B cell (primary cell): ENCODE measurements at regions not wholly inside any gene's neighbourhood (a gene's known extent, or its start where the extent isn't known, plus 50 kb on each side); places are given as distances from the start of the nearest gene placed in this dataset.

Experiments
- ATAC-seq: fragments of 200-7000 bp; cut with Tn5 transposase; one replicate; pipeline ENCODE4 v1.10.0; 2021; ENCODE audit warnings: low read depth, mild to moderate bottlenecking, moderate number of reproducible peaks, moderate library complexity
- CTCF ChIA-PET: fragments of 350-600 bp; sonication (Branson Sonifier 250); formaldehyde crosslinking; loops from one replicate; lab custom pipeline; 2021; ENCODE audit warnings: antibody characterized with exemption, inconsistent platforms; lab: Charles Lee
- POLR2A ChIA-PET: fragments of 350-600 bp; sonication (Branson Sonifier 250); formaldehyde crosslinking; loops from one replicate; lab custom pipeline; 2021; ENCODE audit warnings: antibody characterized with exemption; lab: Charles Lee
- DNase-seq: peaks from one replicate; pipeline ENCODE4 v3.0.0; 2013
- H2AFZ ChIP-seq: 2 replicates; pipeline ENCODE4 v1.6.1; 2012; ENCODE audit warnings: mild to moderate bottlenecking, low read depth, low read length; ENCODE audit not compliant: insufficient read depth, poor library complexity, severe bottlenecking
- H3K27ac ChIP-seq, 2 donors: 1 replicate in 1 of 2; 2 replicates in 1 of 2; pipeline ENCODE4 v1.5.1; 2012 to 2013; ENCODE audit warnings: low read length in 2 of 2, mild to moderate bottlenecking in 2 of 2, moderate library complexity in 1 of 2
- H3K27me3 ChIP-seq, 4 experiments: fragments of 200-600 bp in 1 of 4; sonication (generic) in 1 of 4; replicated peaks in 1 of 4; 1 replicate in 2 of 4; 2 replicates in 2 of 4; pipeline versions ENCODE4 v1.6.1 to v1.7.0; 2013 to 2016; ENCODE audit warnings: low read length in 3 of 4, mild to moderate bottlenecking in 2 of 4, mixed read lengths in 1 of 4, moderate library complexity in 1 of 4; ENCODE audit not compliant: insufficient read depth in 4 of 4, control insufficient read depth in 3 of 4; ENCODE audit errors: control extremely low read depth in 1 of 4
- H3K36me3 ChIP-seq, 2 experiments: replicated peaks in 1 of 2; 1 replicate in 1 of 2; 2 replicates in 1 of 2; pipeline versions ENCODE4 v1.6.1 to v1.7.1; 2013; ENCODE audit warnings: low read length in 1 of 2; ENCODE audit not compliant: insufficient read depth in 2 of 2, control insufficient read depth in 1 of 2; ENCODE audit errors: control extremely low read depth in 1 of 2, extremely low read depth in 1 of 2
- H3K4me1 ChIP-seq, 2 donors: fragments of 200-600 bp in 1 of 2; sonication (generic) in 1 of 2; 1 replicate in 1 of 2; 2 replicates in 1 of 2; pipeline versions ENCODE4 v1.5.1 to v1.6.1; 2013 to 2017; ENCODE audit warnings: low read length in 2 of 2; ENCODE audit not compliant: control insufficient read depth in 2 of 2, insufficient read depth in 2 of 2
- H3K4me2 ChIP-seq: replicated peaks from 2 replicates; pipeline ENCODE3; 2012; ENCODE audit warnings: mild to moderate bottlenecking, low read depth, low read length; ENCODE audit not compliant: poor library complexity, severe bottlenecking
- H3K4me3 ChIP-seq, 5 experiments: fragments of 200-600 bp in 1 of 5; sonication (generic) in 1 of 5; 1 replicate in 3 of 5; 2 replicates in 2 of 5; pipeline versions ENCODE4 v1.5.1 to v1.7.0; 2011 to 2016; ENCODE audit warnings: low read length in 4 of 5, mild to moderate bottlenecking in 4 of 5, low read depth in 2 of 5, control low read depth in 1 of 5, moderate library complexity in 1 of 5; ENCODE audit not compliant: insufficient read depth in 1 of 5; ENCODE audit errors: control extremely low read depth in 1 of 5, extremely low read depth in 1 of 5
- H3K79me2 ChIP-seq: fragments of 200-600 bp; sonication (generic); one replicate; pipeline ENCODE4 v1.6.0; 2016; ENCODE audit warnings: low read length; ENCODE audit not compliant: control insufficient read depth, insufficient read depth
- H3K9ac ChIP-seq: fragments of 200-600 bp; sonication (generic); 2 replicates; pipeline ENCODE4 v1.6.1; 2017; ENCODE audit warnings: mild to moderate bottlenecking, low read length, moderate library complexity
- H3K9me3 ChIP-seq, 3 donors: one replicate each; pipeline versions ENCODE4 v1.6.1 to v1.7.1; 2013; ENCODE audit warnings: low read length in 2 of 3; ENCODE audit not compliant: control insufficient read depth in 2 of 3, insufficient read depth in 1 of 3; ENCODE audit errors: control extremely low read depth in 1 of 3
- H4K20me1 ChIP-seq: 2 replicates; pipeline ENCODE4 v1.6.0; 2012; ENCODE audit warnings: mild to moderate bottlenecking, low read length; ENCODE audit not compliant: insufficient read depth, control insufficient read depth, poor library complexity, severe bottlenecking
- H3K27ac Mint-ChIP-seq: one replicate; pipeline ENCODE4 v1.8.0; 2021; ENCODE audit warnings: mixed read lengths
- H3K27me3 Mint-ChIP-seq: one replicate; pipeline ENCODE4 v1.8.0; 2021; ENCODE audit warnings: mixed read lengths
- H3K4me1 Mint-ChIP-seq: one replicate; pipeline ENCODE4 v1.8.0; 2021; ENCODE audit warnings: mixed read lengths
- H3K4me3 Mint-ChIP-seq: one replicate; pipeline ENCODE4 v1.8.0; 2021; ENCODE audit warnings: mixed read lengths
- H3K9me3 Mint-ChIP-seq: one replicate; pipeline ENCODE4 v1.8.0; 2022; ENCODE audit warnings: mixed read lengths; ENCODE audit not compliant: insufficient read depth
- CTCF ChIP-seq: fragments of 200-600 bp; IDR thresholded peaks from one replicate; pipeline ENCODE4 v1.8.0; 2022; ENCODE audit warnings: antibody characterized with exemption, mild to moderate bottlenecking
- EZH2 ChIP-seq: IDR thresholded peaks from 2 replicates; pipeline ENCODE4 v1.6.1; 2012; ENCODE audit warnings: borderline replicate concordance, low read depth, mild to moderate bottlenecking, moderate library complexity, low read length; ENCODE audit not compliant: insufficient read depth, poor library complexity, severe bottlenecking
- WGBS: methylation state at CpG from one replicate; pipeline ENCODE4 v1.1.5; 2013; ENCODE audit warnings: missing lambda C conversion rate; ENCODE audit not compliant: insufficient coverage; 5-methylcytosine and 5-hydroxymethylcytosine counted together
- intact Hi-C: fragments of 100-400 bp; cut with micrococcal nuclease; formaldehyde crosslinking; loops from one replicate; pipeline ENCODE4 v1.10.0; 2022

- peaks cover 3% of the 10 kb centered on the region for H3K9me3 Mint-ChIP-seq
- POLR2A ChIA-PET, result no interaction called here
Observed at GRCh38 chr10:85413570-85413969, 953.0 kb downstream of the GRID1 start.

More at GRCh38 chr10:85413570-85413969, 953.0 kb downstream of the GRID1 start:
- no peaks in the 10 kb centered on the region for H3K36me3 ChIP-seq
- H3K9me3 ChIP-seq, result peaks cover 0 to 3% (median 0%) of the 10 kb centered on the region in 3 donors
- no peak overlapping the region for H3K4me3 Mint-ChIP-seq
- peaks cover 0 to 4% (median 0%) of the 10 kb centered on the region in 4 experiments for H3K27me3 ChIP-seq
- WGBS, result 60% methylated on average over 2 of the region's 5 CpGs
- H4K20me1 ChIP-seq, result no peaks in the 10 kb centered on the region
- H3K4me1 Mint-ChIP-seq, result no peaks in the 10 kb centered on the region
- CTCF ChIA-PET, result no interaction called here
- no peak for ATAC-seq
- no peak overlapping the region for H2AFZ ChIP-seq
- H3K27ac ChIP-seq, result no peak overlapping the region
- H3K27ac Mint-ChIP-seq, result no peak overlapping the region
- no peak overlapping the region for H3K4me3 ChIP-seq
- H3K9ac ChIP-seq, result no peak overlapping the region
- intact Hi-C loops, result no loop called here
- H3K4me1 ChIP-seq, result no peaks in the 10 kb centered on the region
- TF ChIP-seq EZH2, result no peak
- TF ChIP-seq CTCF, result no peak
- no peaks in the 10 kb centered on the region for H3K79me2 ChIP-seq
- no peaks in the 10 kb centered on the region for H3K27me3 Mint-ChIP-seq
- no peak overlapping the region for H3K4me2 ChIP-seq
- no peak for DNase-seq
